ENCODE measurements at regions not wholly inside any gene's neighbourhood (a gene's known extent, or its start where the extent isn't known, plus 50 kb on each side); places are given as distances from the start of the nearest gene placed in this dataset.

- TF ChIP-seq CTCF (conservative IDR thresholded peaks at IDR 0.05; ENCODE audit: low read depth, low read length), result no peak
- no peak for DNase-seq (ENCODE audit: low read depth)
These were observed 64.8 kb upstream of the PLEKHA5 start for GRCh38 chr12:19064713-19065112.

GRCh38 chr12:19065223-19065622, 64.3 kb upstream of the PLEKHA5 start:
- no peak for TF ChIP-seq CTCF (conservative IDR thresholded peaks at IDR 0.05; ENCODE audit: low read depth, low read length)
- DNase-seq (ENCODE audit: low read depth), result no peak

More at GRCh38 chr12:19064713-19065112, 64.8 kb upstream of the PLEKHA5 start:
- H3K4me3 ChIP-seq (ENCODE audit: low read depth, low read length), result no peak overlapping the region

GRCh38 chr12:19065871-19066270, 63.7 kb upstream of the PLEKHA5 start:
- no peak for DNase-seq (ENCODE audit: low read depth)
- no peak overlapping the region for H3K4me3 ChIP-seq (ENCODE audit: low read depth, low read length)
- TF ChIP-seq CTCF (conservative IDR thresholded peaks at IDR 0.05; ENCODE audit: low read depth, low read length), result no peak

More at GRCh38 chr12:19065223-19065622, 64.3 kb upstream of the PLEKHA5 start:
- H3K4me3 ChIP-seq (ENCODE audit: low read depth, low read length), result no peak overlapping the region

GRCh38 chr12:19066475-19067001, 63.0 kb upstream of the PLEKHA5 start:
- peak; percentile 26 for DNase-seq (ENCODE audit: low read depth)
- TF ChIP-seq CTCF (conservative IDR thresholded peaks at IDR 0.05; ENCODE audit: low read depth, low read length), result no peak

GRCh38 chr12:19068137-19068536, 61.4 kb upstream of the PLEKHA5 start:
- no peak for TF ChIP-seq CTCF (conservative IDR thresholded peaks at IDR 0.05; ENCODE audit: low read depth, low read length)
- DNase-seq (ENCODE audit: low read depth), result no peak

More at GRCh38 chr12:19066475-19067001, 63.0 kb upstream of the PLEKHA5 start:
- H3K4me3 ChIP-seq (ENCODE audit: low read depth, low read length), result peak overlapping the region; percentile 3

GRCh38 chr12:19070341-19070740, 59.2 kb upstream of the PLEKHA5 start:
- DNase-seq (ENCODE audit: low read depth), result no peak
- H3K4me3 ChIP-seq (ENCODE audit: low read depth, low read length), result no peak overlapping the region
- TF ChIP-seq CTCF (conservative IDR thresholded peaks at IDR 0.05; ENCODE audit: low read depth, low read length), result no peak

More at GRCh38 chr12:19068137-19068536, 61.4 kb upstream of the PLEKHA5 start:
- no peak overlapping the region for H3K4me3 ChIP-seq (ENCODE audit: low read depth, low read length)

GRCh38 chr12:19074700-19075099, 54.8 kb upstream of the PLEKHA5 start:
- DNase-seq (ENCODE audit: low read depth), result no peak
- H3K4me3 ChIP-seq (ENCODE audit: low read depth, low read length), result no peak overlapping the region
- no peak for TF ChIP-seq CTCF (conservative IDR thresholded peaks at IDR 0.05; ENCODE audit: low read depth, low read length)
